Brain microvascular endothelial cell (primary cell): ENCODE measurements at regions not wholly inside any gene's neighbourhood (a gene's known extent, or its start where the extent isn't known, plus 50 kb on each side); places are given as distances from the start of the nearest gene placed in this dataset.

Experiments used
- DNase-seq: peaks from one replicate; pipeline ENCODE4 v3.0.0-alpha.2; 2020
- H3K27ac ChIP-seq: fragments of 250-450 bp; sonication (Bioruptor Pico); 2 replicates; pipeline ENCODE4 v1.5.1; 2020; ENCODE audit warnings: mild to moderate bottlenecking, moderate library complexity
- H3K27me3 ChIP-seq: fragments of 250-450 bp; sonication (Bioruptor Pico); replicated peaks from 2 replicates; pipeline ENCODE4 v1.5.1; 2020; ENCODE audit warnings: mild to moderate bottlenecking
- H3K36me3 ChIP-seq: fragments of 250-450 bp; sonication (Bioruptor Pico); replicated peaks from 2 replicates; pipeline ENCODE4 v1.5.1; 2020; ENCODE audit warnings: mild to moderate bottlenecking
- H3K4me3 ChIP-seq: 2 replicates; pipeline ENCODE4 v1.5.1; 2011; ENCODE audit warnings: low read depth, mild to moderate bottlenecking, control low read depth, low read length, moderate library complexity
- in situ Hi-C: cut with HindIII; loops from 2 replicates; pipeline ENCODE4 v1.10.0; 2017; ENCODE audit warnings: low sequenced_read_pairs, low pct_ligation_motif_present
- TF ChIP-seq, protein P1 (sequence below): IDR thresholded peaks from 2 replicates; pipeline ENCODE4 v1.5.1; 2011; ENCODE audit warnings: low read depth, mild to moderate bottlenecking, moderate library complexity, low read length, control low read depth, inconsistent platforms; ENCODE audit errors: missing control alignments

DNA sequence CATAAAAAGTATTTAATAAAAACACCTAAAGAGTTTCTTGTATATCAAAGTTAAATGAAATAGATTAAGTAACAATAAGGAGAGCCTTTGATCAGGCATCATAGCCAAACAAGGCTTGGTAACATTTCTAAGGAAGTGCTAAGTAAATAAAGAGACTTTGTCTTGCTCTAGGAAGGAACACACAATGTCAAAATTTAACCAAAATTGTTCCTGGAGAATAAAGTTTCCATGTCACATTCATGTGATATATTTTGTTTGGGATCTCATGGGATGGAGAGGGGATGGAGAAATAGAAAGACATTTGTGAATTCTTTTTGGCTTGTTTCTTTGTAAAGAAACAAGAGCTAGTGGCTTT, 201.9 kb upstream of the DTNBP1 start:
- Histone ChIP-seq H3K27me3 (no peaks in the 10 kb centered on the region), H3K36me3 (no peaks in the 10 kb centered on the region), H3K27ac (no peak overlapping the region), H3K4me3 (no peak overlapping the region)
- DNase-seq: no peak
- in situ Hi-C loops: no loop called here
- TF ChIP-seq, protein P1, sequence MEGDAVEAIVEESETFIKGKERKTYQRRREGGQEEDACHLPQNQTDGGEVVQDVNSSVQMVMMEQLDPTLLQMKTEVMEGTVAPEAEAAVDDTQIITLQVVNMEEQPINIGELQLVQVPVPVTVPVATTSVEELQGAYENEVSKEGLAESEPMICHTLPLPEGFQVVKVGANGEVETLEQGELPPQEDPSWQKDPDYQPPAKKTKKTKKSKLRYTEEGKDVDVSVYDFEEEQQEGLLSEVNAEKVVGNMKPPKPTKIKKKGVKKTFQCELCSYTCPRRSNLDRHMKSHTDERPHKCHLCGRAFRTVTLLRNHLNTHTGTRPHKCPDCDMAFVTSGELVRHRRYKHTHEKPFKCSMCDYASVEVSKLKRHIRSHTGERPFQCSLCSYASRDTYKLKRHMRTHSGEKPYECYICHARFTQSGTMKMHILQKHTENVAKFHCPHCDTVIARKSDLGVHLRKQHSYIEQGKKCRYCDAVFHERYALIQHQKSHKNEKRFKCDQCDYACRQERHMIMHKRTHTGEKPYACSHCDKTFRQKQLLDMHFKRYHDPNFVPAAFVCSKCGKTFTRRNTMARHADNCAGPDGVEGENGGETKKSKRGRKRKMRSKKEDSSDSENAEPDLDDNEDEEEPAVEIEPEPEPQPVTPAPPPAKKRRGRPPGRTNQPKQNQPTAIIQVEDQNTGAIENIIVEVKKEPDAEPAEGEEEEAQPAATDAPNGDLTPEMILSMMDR: no peak

DNA sequence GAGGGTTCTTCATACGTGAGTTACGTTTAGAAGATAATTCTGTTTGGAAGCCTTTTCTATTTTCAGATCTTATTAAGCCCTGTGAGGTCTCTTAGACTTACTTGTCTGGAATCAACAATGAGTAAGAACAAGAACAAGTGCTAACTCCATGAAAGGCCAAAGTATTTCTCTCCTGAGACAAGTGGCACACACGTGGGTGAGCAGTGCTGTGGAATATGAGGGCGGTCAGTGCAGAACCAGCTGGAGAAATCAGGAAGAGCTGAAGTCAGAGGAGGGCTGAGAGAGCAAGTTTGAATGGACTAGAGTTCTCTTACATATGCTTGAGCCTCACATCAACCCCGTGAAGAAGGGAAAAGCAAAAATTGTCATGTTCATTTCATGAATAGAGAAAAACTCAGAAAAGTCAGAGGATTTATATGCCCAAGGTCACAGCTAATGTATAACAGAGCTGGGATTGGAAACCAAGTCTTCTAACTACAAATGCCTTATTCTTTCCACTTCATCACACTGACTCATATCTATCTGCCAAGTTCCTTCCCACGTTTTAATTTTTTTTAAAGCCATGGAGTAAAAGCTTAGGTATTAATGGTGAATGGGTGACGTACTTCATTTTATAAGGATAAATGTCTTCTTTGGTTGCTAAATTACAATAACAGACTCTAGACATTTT, 201.3 kb upstream of the DTNBP1 start:
- H3K4me3 ChIP-seq: no peak overlapping the region
- no peaks in the 10 kb centered on the region for H3K36me3 ChIP-seq
- no peaks in the 10 kb centered on the region for H3K27me3 ChIP-seq
- H3K27ac ChIP-seq: no peak overlapping the region
- TF ChIP-seq, protein P1: no peak
- in situ Hi-C loops: no loop called here
- no peak for DNase-seq

DNA sequence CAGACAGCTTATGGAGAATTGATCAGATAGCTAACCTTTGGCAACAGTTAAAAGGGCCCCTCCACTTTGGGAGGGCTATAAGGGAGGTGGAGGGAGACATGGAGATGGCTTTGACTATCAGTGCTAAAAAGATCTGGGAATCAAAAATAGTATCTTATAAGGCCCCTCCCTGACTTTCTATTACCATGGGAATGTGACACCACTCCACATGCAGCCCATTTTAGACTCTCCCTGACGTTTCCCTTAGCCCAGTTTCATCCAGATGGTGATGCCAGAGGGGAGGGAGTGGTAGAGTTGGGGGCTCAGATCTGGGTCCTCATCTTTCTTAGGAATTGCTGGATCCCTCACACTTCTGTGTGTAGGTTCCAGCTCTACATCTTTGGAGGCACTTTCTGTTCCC, 200.0 kb upstream of the DTNBP1 start:
- Histone ChIP-seq H3K4me3 (no peak overlapping the region), H3K36me3 (no peaks in the 10 kb centered on the region), H3K27me3 (no peaks in the 10 kb centered on the region), H3K27ac (no peak overlapping the region)
- no peak for DNase-seq
- TF ChIP-seq, protein P1: no peak
- in situ Hi-C loops: no loop called here

DNA sequence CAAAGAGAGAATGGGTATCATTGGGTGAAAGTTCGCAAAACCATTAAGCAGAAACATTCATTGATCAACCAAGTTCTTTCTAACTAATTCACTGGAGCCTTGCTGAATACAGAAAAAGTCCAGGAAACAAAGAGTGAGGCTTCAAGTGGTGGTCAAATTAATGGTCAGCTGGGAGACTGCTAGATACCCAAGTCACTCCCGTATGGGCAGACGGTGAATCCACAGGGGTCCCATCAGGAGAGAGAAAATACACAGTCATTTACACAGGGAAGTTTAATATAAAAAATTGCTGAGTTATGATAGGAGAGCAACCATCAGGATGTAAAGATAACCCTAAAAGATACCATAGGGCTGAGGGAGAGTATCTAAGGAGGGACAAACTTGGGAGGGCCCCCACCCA, 198.7 kb upstream of the DTNBP1 start:
- in situ Hi-C loops: no loop called here

DNA sequence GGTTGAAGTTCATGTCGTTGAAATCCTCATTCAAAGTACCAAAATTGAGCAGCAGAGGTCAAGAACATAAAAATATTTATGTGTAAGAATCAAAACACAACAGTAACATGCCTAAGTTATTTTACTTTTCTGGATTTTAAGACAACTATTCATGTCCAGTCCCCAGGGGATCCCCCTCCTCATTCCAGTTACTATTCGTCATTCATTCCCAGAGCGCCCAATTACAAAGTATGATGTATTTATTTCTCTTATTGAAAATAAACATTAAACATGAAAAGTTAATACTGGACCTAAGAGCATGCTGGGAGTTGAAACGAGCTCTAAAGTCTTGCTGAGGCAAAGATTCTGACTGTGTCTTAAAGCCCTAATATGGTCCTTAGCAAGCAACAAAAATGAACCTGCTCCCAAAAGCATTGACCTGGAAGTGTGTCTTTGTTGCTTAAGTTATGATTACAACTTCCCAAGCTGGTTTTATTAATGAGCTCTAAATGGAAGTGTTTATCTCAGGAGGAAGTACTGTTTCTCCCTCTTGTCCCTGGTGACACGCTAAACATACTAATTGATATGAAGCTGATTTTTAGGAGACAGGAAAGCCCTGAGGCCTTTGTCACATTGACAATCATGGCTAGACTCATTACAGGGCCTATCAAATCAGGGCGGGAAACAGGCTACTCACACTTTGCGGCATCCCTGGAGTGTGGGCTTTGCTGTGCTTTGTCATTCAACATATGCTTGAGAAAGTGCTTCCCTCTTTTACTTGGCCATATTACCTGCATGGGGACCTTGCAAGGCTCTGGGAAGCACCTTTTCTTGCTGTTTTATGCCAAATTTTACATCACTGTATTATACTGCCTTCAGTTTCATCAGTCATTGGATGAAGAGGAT, 192.2 kb upstream of the DTNBP1 start:
- H3K27ac ChIP-seq: no peak overlapping the region
- TF ChIP-seq, protein P1: no peak
- no peak for DNase-seq
- H3K36me3 ChIP-seq: no peaks in the 10 kb centered on the region
- in situ Hi-C loops: no loop called here
- H3K4me3 ChIP-seq: no peak overlapping the region
- H3K27me3 ChIP-seq: no peaks in the 10 kb centered on the region

More for the DNA sequence above, 198.7 kb upstream of the DTNBP1 start:
- no peak for DNase-seq
- Histone ChIP-seq H3K27me3 (no peaks in the 10 kb centered on the region), H3K4me3 (no peak overlapping the region), H3K27ac (no peak overlapping the region), H3K36me3 (no peaks in the 10 kb centered on the region)
- TF ChIP-seq, protein P1: no peak

DNA sequence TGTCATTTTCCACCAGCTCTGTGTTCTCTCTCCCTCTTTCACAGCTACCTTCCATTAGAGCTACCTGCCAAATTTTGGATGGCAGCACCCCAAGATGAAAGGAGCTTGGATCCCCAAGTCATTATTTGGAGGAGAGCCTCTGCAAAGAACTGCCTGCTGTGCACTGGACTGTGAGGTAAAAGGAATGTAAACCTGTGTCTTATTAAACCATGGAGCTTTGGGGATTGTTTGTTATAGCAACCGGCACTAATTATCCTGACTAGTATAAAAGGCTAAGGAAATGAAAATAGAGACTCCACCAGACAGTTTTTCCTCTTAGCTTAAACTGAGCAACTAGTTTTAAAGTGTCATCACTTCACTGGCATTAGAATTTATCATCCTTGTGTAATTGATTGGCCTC, 191.6 kb upstream of the DTNBP1 start:
- in situ Hi-C loops: no loop called here
- Histone ChIP-seq H3K4me3 (no peak overlapping the region), H3K36me3 (no peaks in the 10 kb centered on the region), H3K27me3 (no peaks in the 10 kb centered on the region), H3K27ac (no peak overlapping the region)
- TF ChIP-seq, protein P1: no peak
- no peak for DNase-seq
